Right lobe of liver (tissue), 4 donors: ENCODE measurements at regions not wholly inside any gene's neighbourhood (a gene's known extent, or its start where the extent isn't known, plus 50 kb on each side); places are given as distances from the start of the nearest gene placed in this dataset.
"Not testable (repeated sequence)": the region's sequence is repeated elsewhere in the genome, so short reads cannot be mapped to it uniquely, and the experiment has no call there.

Source experiments
- POLR2A ChIP-seq: fragments of 450-650 bp; IDR thresholded peaks from one replicate; pipeline ENCODE4 v1.6.1; 2017; ENCODE audit warnings: antibody characterized with exemption, mild to moderate bottlenecking
- TF ChIP-seq, protein P1 (sequence below), 4 donors: fragments of 200-600 bp in 3 of 4; fragments of 450-650 bp in 1 of 4; IDR thresholded peaks; one replicate each; pipeline versions ENCODE4 v1.5.1 to v1.8.0; 2016 to 2022; ENCODE audit warnings: antibody characterized with exemption in 4 of 4, mild to moderate bottlenecking in 2 of 4
- donor health status: DM: no; HTN: no; CAD: no.
- donor health status: DM: no; HTN: no; CAD: no.
- donor health status: DM: no; HTN: yes; CAD: no.

DNA sequence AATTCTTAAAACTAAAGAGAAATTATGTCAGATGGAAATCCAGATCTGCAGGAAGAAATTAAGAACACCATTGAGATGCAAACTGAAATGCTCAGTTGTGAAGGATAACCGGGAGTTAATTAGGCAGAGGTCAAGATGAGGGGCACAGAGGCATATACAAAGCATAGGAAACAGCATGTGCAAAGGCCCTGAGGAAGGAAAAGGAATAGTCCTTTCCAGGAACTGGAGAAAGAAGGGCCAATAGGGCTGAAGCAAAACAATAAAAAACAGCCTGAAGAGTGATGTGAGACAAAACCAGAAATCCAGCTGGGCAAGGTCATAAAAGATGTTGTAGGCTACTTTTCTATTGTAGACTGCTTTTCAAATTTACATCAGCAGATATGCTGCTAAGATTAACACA, 155.1 kb downstream of the AVL9 start:
- not testable (repeated sequence) for TF ChIP-seq POLR2A
- TF ChIP-seq, protein P1, sequence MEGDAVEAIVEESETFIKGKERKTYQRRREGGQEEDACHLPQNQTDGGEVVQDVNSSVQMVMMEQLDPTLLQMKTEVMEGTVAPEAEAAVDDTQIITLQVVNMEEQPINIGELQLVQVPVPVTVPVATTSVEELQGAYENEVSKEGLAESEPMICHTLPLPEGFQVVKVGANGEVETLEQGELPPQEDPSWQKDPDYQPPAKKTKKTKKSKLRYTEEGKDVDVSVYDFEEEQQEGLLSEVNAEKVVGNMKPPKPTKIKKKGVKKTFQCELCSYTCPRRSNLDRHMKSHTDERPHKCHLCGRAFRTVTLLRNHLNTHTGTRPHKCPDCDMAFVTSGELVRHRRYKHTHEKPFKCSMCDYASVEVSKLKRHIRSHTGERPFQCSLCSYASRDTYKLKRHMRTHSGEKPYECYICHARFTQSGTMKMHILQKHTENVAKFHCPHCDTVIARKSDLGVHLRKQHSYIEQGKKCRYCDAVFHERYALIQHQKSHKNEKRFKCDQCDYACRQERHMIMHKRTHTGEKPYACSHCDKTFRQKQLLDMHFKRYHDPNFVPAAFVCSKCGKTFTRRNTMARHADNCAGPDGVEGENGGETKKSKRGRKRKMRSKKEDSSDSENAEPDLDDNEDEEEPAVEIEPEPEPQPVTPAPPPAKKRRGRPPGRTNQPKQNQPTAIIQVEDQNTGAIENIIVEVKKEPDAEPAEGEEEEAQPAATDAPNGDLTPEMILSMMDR (IDR thresholded peaks at IDR 0.05): not testable (repeated sequence)
